ENCODE measurements at regions not wholly inside any gene's neighbourhood (a gene's known extent, or its start where the extent isn't known, plus 50 kb on each side); places are given as distances from the start of the nearest gene placed in this dataset.
"Not testable (repeated sequence)": the region's sequence is repeated elsewhere in the genome, so short reads cannot be mapped to it uniquely, and the experiment has no call there.

GRCh38 chr15:99485992-99486370, 79.8 kb upstream of the MEF2A start:
- no peak for TF ChIP-seq CTCF (IDR thresholded peaks at IDR 0.05; ENCODE audit: extremely low read depth, insufficient read depth, missing control alignments)
- no peak for DNase-seq (ENCODE audit: low spot score)
- in situ Hi-C loops (cut with MboI; ENCODE audit: low pct_unique_long_range_greater_than_20kb, low sequenced_read_pairs, unreplicated experiment), result no loop called here

GRCh38 chr15:99486371-99487336, 79.1 kb upstream of the MEF2A start:
- DNase-seq (ENCODE audit: low spot score), result no peak

GRCh38 chr15:99487337-99487730, 78.5 kb upstream of the MEF2A start:
- in situ Hi-C loops (cut with MboI; ENCODE audit: low pct_unique_long_range_greater_than_20kb, low sequenced_read_pairs, unreplicated experiment), result no loop called here
- no peak for TF ChIP-seq CTCF (IDR thresholded peaks at IDR 0.05; ENCODE audit: extremely low read depth, insufficient read depth, missing control alignments)
- DNase-seq (ENCODE audit: low spot score), result no peak

More at GRCh38 chr15:99486371-99487336, 79.1 kb upstream of the MEF2A start:
- in situ Hi-C loops (cut with MboI; ENCODE audit: low pct_unique_long_range_greater_than_20kb, low sequenced_read_pairs, unreplicated experiment), result no loop called here
- no peak for TF ChIP-seq CTCF (IDR thresholded peaks at IDR 0.05; ENCODE audit: extremely low read depth, insufficient read depth, missing control alignments)

GRCh38 chr15:99492275-99492674, 73.5 kb upstream of the MEF2A start:
- TF ChIP-seq CTCF (IDR thresholded peaks at IDR 0.05; ENCODE audit: extremely low read depth, insufficient read depth, missing control alignments), result no peak
- no peak for DNase-seq (ENCODE audit: low spot score)
- in situ Hi-C loops (cut with MboI; ENCODE audit: low pct_unique_long_range_greater_than_20kb, low sequenced_read_pairs, unreplicated experiment), result no loop called here

GRCh38 chr15:99492716-99493115, 73.1 kb upstream of the MEF2A start:
- TF ChIP-seq CTCF (IDR thresholded peaks at IDR 0.05; ENCODE audit: extremely low read depth, insufficient read depth, missing control alignments), result no peak
- no peak for DNase-seq (ENCODE audit: low spot score)
- in situ Hi-C loops (cut with MboI; ENCODE audit: low pct_unique_long_range_greater_than_20kb, low sequenced_read_pairs, unreplicated experiment), result no loop called here

GRCh38 chr15:99493461-99493860, 72.3 kb upstream of the MEF2A start:
- DNase-seq (ENCODE audit: low spot score), result no peak
- in situ Hi-C loops (cut with MboI; ENCODE audit: low pct_unique_long_range_greater_than_20kb, low sequenced_read_pairs, unreplicated experiment), result no loop called here
- no peak for TF ChIP-seq CTCF (IDR thresholded peaks at IDR 0.05; ENCODE audit: extremely low read depth, insufficient read depth, missing control alignments)

GRCh38 chr15:99494536-99495233, 71.1 kb upstream of the MEF2A start:
- DNase-seq (ENCODE audit: low spot score); in situ Hi-C loops (cut with MboI; ENCODE audit: low pct_unique_long_range_greater_than_20kb, low sequenced_read_pairs, unreplicated experiment): not testable (repeated sequence)

All from GM13977 (cell line).